PC-3 (cell line): ENCODE measurements at regions not wholly inside any gene's neighbourhood (a gene's known extent, or its start where the extent isn't known, plus 50 kb on each side); places are given as distances from the start of the nearest gene placed in this dataset.

Experiments used
- CTCF ChIP-seq: fragments of 300-600 bp; sonication (generic); conservative IDR thresholded peaks from 2 replicates; pipeline ENCODE4 v1.5.1; 2017; ENCODE audit warnings: antibody characterized with exemption, low read depth, mild to moderate bottlenecking, low read length
- EZH2phosphoT487 ChIP-seq: fragments of 300-600 bp; sonication (generic); IDR thresholded peaks from 2 replicates; pipeline ENCODE4 v1.6.1; 2018; ENCODE audit warnings: mild to moderate bottlenecking, antibody characterized with exemption, low read length, borderline replicate concordance

- no peak for TF ChIP-seq CTCF
- TF ChIP-seq EZH2phosphoT487: no peak
These were observed 466.3 kb upstream of the POM121L12 start for GRCh38 chr7:52569151-52569550.
